Body of pancreas (tissue), 4 donors: ENCODE measurements at regions not wholly inside any gene's neighbourhood (a gene's known extent, or its start where the extent isn't known, plus 50 kb on each side); places are given as distances from the start of the nearest gene placed in this dataset.

Experiments used
- POLR2A ChIP-seq, 3 donors: fragments of 450-650 bp; IDR thresholded peaks; one replicate each; pipeline ENCODE4 v1.6.1; 2016; ENCODE audit warnings: antibody characterized with exemption in 3 of 3, mild to moderate bottlenecking in 2 of 3
- TF ChIP-seq, protein P1 (sequence below), 7 experiments: fragments of 450-650 bp in 4 of 7; fragments of 200-600 bp in 3 of 7; sonication (generic) in 3 of 7; IDR thresholded peaks; one replicate each; pipeline ENCODE4 v1.5.1; 2016 to 2019; ENCODE audit warnings: antibody characterized with exemption in 7 of 7

DNA sequence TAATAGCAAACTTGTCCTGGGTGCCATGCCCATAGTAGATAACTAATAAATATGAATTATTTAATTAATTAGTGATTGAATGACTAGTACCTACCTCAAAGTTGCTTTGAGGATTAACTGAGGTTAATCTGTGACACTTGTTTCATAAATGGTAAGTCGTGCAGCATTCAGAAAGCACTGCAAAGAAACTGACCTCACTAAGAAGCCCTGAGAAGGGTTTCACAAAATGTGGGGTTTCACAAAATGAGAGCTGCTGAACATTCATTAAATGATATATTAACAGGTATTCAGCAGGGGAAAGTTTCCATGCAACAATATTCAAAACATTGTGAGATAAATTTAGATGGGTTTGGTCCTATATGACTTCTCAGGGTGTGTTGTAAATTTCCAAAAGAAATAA lies 236.2 kb downstream of the OSR1 start:
- TF ChIP-seq, protein P1, sequence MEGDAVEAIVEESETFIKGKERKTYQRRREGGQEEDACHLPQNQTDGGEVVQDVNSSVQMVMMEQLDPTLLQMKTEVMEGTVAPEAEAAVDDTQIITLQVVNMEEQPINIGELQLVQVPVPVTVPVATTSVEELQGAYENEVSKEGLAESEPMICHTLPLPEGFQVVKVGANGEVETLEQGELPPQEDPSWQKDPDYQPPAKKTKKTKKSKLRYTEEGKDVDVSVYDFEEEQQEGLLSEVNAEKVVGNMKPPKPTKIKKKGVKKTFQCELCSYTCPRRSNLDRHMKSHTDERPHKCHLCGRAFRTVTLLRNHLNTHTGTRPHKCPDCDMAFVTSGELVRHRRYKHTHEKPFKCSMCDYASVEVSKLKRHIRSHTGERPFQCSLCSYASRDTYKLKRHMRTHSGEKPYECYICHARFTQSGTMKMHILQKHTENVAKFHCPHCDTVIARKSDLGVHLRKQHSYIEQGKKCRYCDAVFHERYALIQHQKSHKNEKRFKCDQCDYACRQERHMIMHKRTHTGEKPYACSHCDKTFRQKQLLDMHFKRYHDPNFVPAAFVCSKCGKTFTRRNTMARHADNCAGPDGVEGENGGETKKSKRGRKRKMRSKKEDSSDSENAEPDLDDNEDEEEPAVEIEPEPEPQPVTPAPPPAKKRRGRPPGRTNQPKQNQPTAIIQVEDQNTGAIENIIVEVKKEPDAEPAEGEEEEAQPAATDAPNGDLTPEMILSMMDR (IDR thresholded peaks at IDR 0.05): no peak
- TF ChIP-seq POLR2A (IDR thresholded peaks at IDR 0.05): no peak
